Hepatocyte (in vitro differentiated cells): ENCODE measurements at regions not wholly inside any gene's neighbourhood (a gene's known extent, or its start where the extent isn't known, plus 50 kb on each side); places are given as distances from the start of the nearest gene placed in this dataset.

Source experiments
- EZH2phosphoT487 ChIP-seq: fragments of 200-600 bp; sonication (generic); IDR thresholded peaks from one replicate; pipeline ENCODE4 v1.6.1; 2018; ENCODE audit warnings: antibody characterized with exemption, mild to moderate bottlenecking, low read depth, moderate library complexity; ENCODE audit not compliant: unreplicated experiment, severe bottlenecking
- TF ChIP-seq, protein P1 (sequence below): fragments of 200-600 bp; sonication (generic); IDR thresholded peaks from 2 replicates; pipeline ENCODE4 v1.5.1; 2016; ENCODE audit warnings: antibody characterized with exemption, mild to moderate bottlenecking; ENCODE audit not compliant: poor library complexity

DNA sequence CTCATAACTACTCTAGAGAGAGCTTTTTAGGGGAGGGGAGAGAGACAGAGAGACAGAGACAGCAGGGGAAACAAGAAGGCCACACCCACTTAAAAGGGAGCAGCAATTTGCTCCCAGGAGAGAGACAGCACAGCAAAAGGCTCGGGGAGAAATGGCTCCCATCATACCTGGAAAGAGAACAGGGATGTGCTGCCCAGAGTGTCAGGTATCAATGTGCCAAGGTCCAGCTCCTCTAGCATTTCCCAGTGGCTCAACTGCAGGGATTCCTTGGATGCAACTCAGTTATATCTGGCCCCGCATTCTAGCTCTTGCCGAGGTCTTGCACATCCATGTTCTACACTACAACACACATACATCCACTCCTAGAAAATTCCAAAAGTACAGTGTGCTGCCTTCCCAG, 304.0 kb upstream of the CDYL start:
- TF ChIP-seq, protein P1, sequence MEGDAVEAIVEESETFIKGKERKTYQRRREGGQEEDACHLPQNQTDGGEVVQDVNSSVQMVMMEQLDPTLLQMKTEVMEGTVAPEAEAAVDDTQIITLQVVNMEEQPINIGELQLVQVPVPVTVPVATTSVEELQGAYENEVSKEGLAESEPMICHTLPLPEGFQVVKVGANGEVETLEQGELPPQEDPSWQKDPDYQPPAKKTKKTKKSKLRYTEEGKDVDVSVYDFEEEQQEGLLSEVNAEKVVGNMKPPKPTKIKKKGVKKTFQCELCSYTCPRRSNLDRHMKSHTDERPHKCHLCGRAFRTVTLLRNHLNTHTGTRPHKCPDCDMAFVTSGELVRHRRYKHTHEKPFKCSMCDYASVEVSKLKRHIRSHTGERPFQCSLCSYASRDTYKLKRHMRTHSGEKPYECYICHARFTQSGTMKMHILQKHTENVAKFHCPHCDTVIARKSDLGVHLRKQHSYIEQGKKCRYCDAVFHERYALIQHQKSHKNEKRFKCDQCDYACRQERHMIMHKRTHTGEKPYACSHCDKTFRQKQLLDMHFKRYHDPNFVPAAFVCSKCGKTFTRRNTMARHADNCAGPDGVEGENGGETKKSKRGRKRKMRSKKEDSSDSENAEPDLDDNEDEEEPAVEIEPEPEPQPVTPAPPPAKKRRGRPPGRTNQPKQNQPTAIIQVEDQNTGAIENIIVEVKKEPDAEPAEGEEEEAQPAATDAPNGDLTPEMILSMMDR, result no peak
- TF ChIP-seq EZH2phosphoT487, result no peak
